WTC11 (cell line): ENCODE measurements at regions not wholly inside any gene's neighbourhood (a gene's known extent, or its start where the extent isn't known, plus 50 kb on each side); places are given as distances from the start of the nearest gene placed in this dataset.

Experiments used
- ATAC-seq: fragments of 200-7000 bp; cut with Tn5 transposase; 2 replicates; pipeline ENCODE4 v1.10.0; 2021; ENCODE audit warnings: mild to moderate bottlenecking, moderate library complexity
- CTCF ChIA-PET: fragments of 300-600 bp; sonication (Branson Sonifier 250); formaldehyde crosslinking; loops from one replicate; lab custom pipeline; 2021; ENCODE audit warnings: antibody characterized with exemption; lab: Charles Lee
- POLR2A ChIA-PET: fragments of 350-600 bp; sonication (Branson Sonifier 250); formaldehyde crosslinking; loops from one replicate; lab custom pipeline; 2021; ENCODE audit warnings: antibody characterized with exemption; lab: Charles Lee
- DNase-seq: peaks from one replicate; pipeline ENCODE4 v3.0.0; 2021; ENCODE audit warnings: low spot score
- H3K27ac Mint-ChIP-seq: 2 replicates; pipeline ENCODE4 v1.8.0; 2021; ENCODE audit warnings: mixed read lengths
- H3K27me3 Mint-ChIP-seq: 2 replicates; pipeline ENCODE4 v1.8.0; 2021; ENCODE audit warnings: low read depth, mild to moderate bottlenecking, moderate library complexity, mixed read lengths
- H3K36me3 Mint-ChIP-seq: 2 replicates; pipeline ENCODE4 v1.8.0; 2021; ENCODE audit warnings: mixed read lengths
- H3K4me1 Mint-ChIP-seq: 2 replicates; pipeline ENCODE4 v1.8.0; 2022; ENCODE audit warnings: mixed read lengths
- H3K4me3 Mint-ChIP-seq: 2 replicates; pipeline ENCODE4 v1.8.0; 2021; ENCODE audit warnings: mild to moderate bottlenecking, moderate library complexity, mixed read lengths
- H3K9me3 Mint-ChIP-seq: 2 replicates; pipeline ENCODE4 v1.8.0; 2021; ENCODE audit warnings: mixed read lengths
- ATF1 ChIP-seq: sonication (generic); formaldehyde crosslinking; IDR thresholded peaks from 2 replicates; pipeline ENCODE4 v1.8.1; 2023; ENCODE audit warnings: mild to moderate bottlenecking, moderate library complexity, missing genetic modification reagents
- EMX1 ChIP-seq: fragments of 250-450 bp; sonication (Bioruptor Pico); IDR thresholded peaks from 2 replicates; pipeline ENCODE4 v1.8.0; 2021; ENCODE audit warnings: mild to moderate bottlenecking
- FOXP1 ChIP-seq: sonication (generic); formaldehyde crosslinking; IDR thresholded peaks from 2 replicates; pipeline ENCODE4 v1.8.0; 2022; ENCODE audit warnings: missing genetic modification reagents, mild to moderate bottlenecking, moderate library complexity, borderline replicate concordance
- GRHL2 ChIP-seq: fragments of 250-450 bp; sonication (Bioruptor Pico); IDR thresholded peaks from 2 replicates; pipeline ENCODE4 v1.8.0; 2022; ENCODE audit warnings: mild to moderate bottlenecking, moderate library complexity; ENCODE audit not compliant: insufficient replicate concordance, severe bottlenecking
- GTF2I ChIP-seq: fragments of 250-450 bp; sonication (Bioruptor Pico); conservative IDR thresholded peaks from 2 replicates; pipeline ENCODE4 v1.4.0; 2021; ENCODE audit warnings: mild to moderate bottlenecking
- HMGA2 ChIP-seq: fragments of 250-450 bp; sonication (Bioruptor Pico); IDR thresholded peaks from 2 replicates; pipeline ENCODE4 v1.4.0; 2021; ENCODE audit warnings: mild to moderate bottlenecking, moderate library complexity
- MXD4 ChIP-seq: fragments of 250-450 bp; sonication (Bioruptor Pico); IDR thresholded peaks from 2 replicates; pipeline ENCODE4 v1.8.0; 2021; ENCODE audit warnings: mild to moderate bottlenecking, moderate library complexity, borderline replicate concordance
- OVOL2 ChIP-seq: fragments of 250-450 bp; sonication (Bioruptor Pico); IDR thresholded peaks from 2 replicates; pipeline ENCODE4 v1.9.0; 2021; ENCODE audit warnings: mild to moderate bottlenecking, borderline replicate concordance
- RELA ChIP-seq: sonication (generic); formaldehyde crosslinking; IDR thresholded peaks from 2 replicates; pipeline ENCODE4 v1.8.1; 2022; ENCODE audit warnings: missing genetic modification reagents, mild to moderate bottlenecking, borderline replicate concordance
- SMAD3 ChIP-seq: sonication (generic); formaldehyde crosslinking; IDR thresholded peaks from 2 replicates; pipeline ENCODE4 v1.8.0; 2022; ENCODE audit warnings: missing genetic modification reagents, mild to moderate bottlenecking, borderline replicate concordance
- ZNF317 ChIP-seq: sonication (generic); formaldehyde crosslinking; IDR thresholded peaks from 2 replicates; pipeline ENCODE4 v1.8.1; 2023; ENCODE audit warnings: low read depth, mild to moderate bottlenecking, moderate library complexity, missing genetic modification reagents, borderline replicate concordance
- ZNF671 ChIP-seq: fragments of 250-450 bp; sonication (Bioruptor Pico); IDR thresholded peaks from 2 replicates; pipeline ENCODE4 v1.8.0; 2021; ENCODE audit warnings: mild to moderate bottlenecking
- TF ChIP-seq, protein P1 (sequence below): fragments of 250-450 bp; sonication (Bioruptor Pico); conservative IDR thresholded peaks from 2 replicates; pipeline ENCODE4 v1.9.0; 2021; ENCODE audit warnings: mild to moderate bottlenecking
- TF ChIP-seq, protein P2 (sequence below): sonication (generic); formaldehyde crosslinking; IDR thresholded peaks from 2 replicates; pipeline ENCODE4 v1.8.1; 2022; ENCODE audit warnings: mild to moderate bottlenecking, moderate library complexity, missing genetic modification reagents
- TF ChIP-seq, protein P3 (sequence below): sonication (generic); formaldehyde crosslinking; IDR thresholded peaks from 2 replicates; pipeline ENCODE4 v1.8.0; 2022; ENCODE audit warnings: mild to moderate bottlenecking, missing genetic modification reagents
- TF ChIP-seq, protein P4 (sequence below): sonication (generic); formaldehyde crosslinking; IDR thresholded peaks from 2 replicates; pipeline ENCODE4 v1.8.1; 2022; ENCODE audit warnings: low read depth, missing genetic modification reagents, borderline replicate concordance
- TF ChIP-seq, protein P5 (sequence below): sonication (generic); formaldehyde crosslinking; IDR thresholded peaks from 2 replicates; pipeline ENCODE4 v1.8.1; 2022; ENCODE audit warnings: missing genetic modification reagents, borderline replicate concordance
- TF ChIP-seq, protein P6 (sequence below): sonication (generic); formaldehyde crosslinking; IDR thresholded peaks from 2 replicates; pipeline ENCODE4 v1.8.1; 2023; ENCODE audit warnings: mild to moderate bottlenecking, moderate library complexity, missing genetic modification reagents

DNA sequence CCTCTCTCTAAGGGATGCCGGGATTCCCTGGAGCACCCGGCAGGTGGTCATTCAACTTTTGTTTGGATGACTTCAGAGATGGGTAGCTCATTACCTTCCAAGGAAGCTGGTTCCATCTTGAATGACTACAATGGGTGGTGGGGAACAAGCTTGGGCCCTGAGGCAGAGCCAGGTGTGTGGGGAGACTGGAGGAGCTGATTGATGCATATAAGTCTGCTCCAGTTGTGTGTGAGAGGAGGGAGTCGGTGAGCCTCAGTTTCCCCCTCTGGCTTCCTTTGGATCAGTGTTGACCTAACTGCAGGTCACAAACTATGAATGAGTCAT lies 133.8 kb upstream of the ZBTB40 start:
- DNase-seq (no peak), ATAC-seq (no peak)
- Mint-ChIP-seq H3K36me3 (no peaks in the 10 kb centered on the region), H3K4me3 (no peak overlapping the region), H3K27me3 (peaks cover 16% of the 10 kb centered on the region), H3K4me1 (peaks cover 41% of the 10 kb centered on the region), H3K27ac (no peak overlapping the region), H3K9me3 (0 out of 2 replicates have a peak, but pooled peaks cover 3% of the 10 kb centered on the region)
- ChIA-PET POLR2A (no interaction called here), CTCF (interaction anchor here (1.3 to 2.2 kb wide), 4 partner anchors 84 to 178 kb away, joined by 4 to 10 read pairs (median 7); no protein-coding TSS in a partner anchor)
- TF ChIP-seq, protein P1, sequence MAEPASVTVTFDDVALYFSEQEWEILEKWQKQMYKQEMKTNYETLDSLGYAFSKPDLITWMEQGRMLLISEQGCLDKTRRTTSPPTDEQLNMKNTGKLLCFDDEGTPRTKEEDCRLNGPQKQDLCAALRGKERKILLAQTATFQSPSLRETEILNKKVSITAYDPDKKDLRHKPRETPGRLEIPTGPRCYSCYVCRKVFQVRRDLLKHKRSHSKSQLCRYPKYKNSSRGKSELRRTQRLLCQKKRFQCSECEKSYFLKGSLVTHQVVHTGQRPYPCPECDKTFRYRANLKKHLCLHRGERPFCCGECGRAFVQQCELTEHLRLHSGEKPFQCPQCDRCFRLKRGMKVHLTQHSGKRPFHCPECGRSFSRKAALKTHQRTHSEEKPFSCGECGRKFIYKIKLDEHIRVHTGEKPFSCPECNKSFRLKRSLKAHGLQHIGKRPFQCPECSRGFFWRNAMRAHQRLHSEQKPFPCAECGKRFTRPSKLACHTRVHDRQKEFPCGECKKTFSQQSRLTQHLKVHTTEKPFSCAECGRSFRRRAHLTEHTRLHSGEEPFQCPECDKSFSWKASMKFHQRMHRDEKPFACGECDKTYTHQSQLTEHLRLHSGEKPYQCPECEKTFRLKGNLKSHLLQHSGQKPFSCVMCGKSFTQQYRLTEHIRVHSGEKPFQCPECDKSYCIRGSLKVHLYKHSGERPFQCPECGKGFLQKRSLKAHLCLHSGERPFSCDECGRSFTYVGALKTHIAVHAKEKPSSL: no peak
- 0 out of 2 replicates have a peak, but pooled peaks have one; percentile 2 for TF ChIP-seq GTF2I

DNA sequence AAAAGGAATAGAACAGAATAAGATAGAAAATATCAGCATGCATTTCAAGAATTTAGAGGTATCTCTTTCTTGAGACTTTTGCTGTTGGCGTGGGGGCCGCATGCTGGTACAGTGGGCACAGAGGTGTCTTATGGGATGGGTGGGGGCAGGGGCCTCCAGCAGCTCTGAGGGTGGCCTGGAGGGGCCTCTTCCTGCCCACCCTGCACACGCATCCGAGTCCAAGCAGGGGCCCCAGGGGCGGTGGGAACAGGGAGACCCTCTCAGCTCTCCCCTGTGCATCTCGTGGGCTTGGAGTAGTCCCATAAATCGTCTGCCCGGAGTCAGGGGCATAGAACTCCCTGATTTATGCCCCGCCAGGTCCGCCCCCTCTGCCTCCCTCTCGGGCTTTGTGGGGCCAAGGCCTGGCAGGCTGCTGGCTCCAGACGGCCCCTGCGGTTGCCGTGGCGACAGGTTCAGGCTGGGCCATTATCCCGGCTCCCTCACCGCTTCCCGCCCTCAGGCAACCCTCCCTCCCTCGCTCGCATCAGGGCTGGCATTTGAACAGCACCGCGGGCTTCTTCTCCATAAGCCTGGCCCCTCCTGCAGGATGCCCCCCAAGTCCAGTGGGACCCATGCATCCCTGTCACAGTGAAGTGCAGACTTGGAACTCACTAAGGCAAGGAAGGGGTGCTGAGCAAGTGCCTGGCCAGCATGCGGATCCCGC lies 133.2 kb upstream of the ZBTB40 start:
- peak; percentile 79 for ATAC-seq
- no peak overlapping the region for H3K27ac Mint-ChIP-seq
- CTCF ChIA-PET: interaction anchor here (1.7 to 2.2 kb wide), 3 partner anchors 90 to 178 kb away, joined by 4 to 10 read pairs (median 7); no protein-coding TSS in a partner anchor
- H3K9me3 Mint-ChIP-seq: 0 out of 2 replicates have a peak, but pooled peaks cover 3% of the 10 kb centered on the region
- H3K4me1 Mint-ChIP-seq: peaks cover 41% of the 10 kb centered on the region
- H3K36me3 Mint-ChIP-seq: no peaks in the 10 kb centered on the region
- no peak overlapping the region for H3K4me3 Mint-ChIP-seq
- peaks cover 16% of the 10 kb centered on the region for H3K27me3 Mint-ChIP-seq
- TF ChIP-seq SMAD3 (CRISPR knock-in tag): 0 out of 2 replicates have a peak, but pooled peaks have one; percentile 14
- TF ChIP-seq, protein P2, sequence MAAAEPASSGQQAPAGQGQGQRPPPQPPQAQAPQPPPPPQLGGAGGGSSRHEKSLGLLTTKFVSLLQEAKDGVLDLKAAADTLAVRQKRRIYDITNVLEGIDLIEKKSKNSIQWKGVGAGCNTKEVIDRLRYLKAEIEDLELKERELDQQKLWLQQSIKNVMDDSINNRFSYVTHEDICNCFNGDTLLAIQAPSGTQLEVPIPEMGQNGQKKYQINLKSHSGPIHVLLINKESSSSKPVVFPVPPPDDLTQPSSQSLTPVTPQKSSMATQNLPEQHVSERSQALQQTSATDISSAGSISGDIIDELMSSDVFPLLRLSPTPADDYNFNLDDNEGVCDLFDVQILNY (CRISPR knock-in tag): peak; percentile 56; the same call in 1 of the 2 replicates
- TF ChIP-seq, protein P3, sequence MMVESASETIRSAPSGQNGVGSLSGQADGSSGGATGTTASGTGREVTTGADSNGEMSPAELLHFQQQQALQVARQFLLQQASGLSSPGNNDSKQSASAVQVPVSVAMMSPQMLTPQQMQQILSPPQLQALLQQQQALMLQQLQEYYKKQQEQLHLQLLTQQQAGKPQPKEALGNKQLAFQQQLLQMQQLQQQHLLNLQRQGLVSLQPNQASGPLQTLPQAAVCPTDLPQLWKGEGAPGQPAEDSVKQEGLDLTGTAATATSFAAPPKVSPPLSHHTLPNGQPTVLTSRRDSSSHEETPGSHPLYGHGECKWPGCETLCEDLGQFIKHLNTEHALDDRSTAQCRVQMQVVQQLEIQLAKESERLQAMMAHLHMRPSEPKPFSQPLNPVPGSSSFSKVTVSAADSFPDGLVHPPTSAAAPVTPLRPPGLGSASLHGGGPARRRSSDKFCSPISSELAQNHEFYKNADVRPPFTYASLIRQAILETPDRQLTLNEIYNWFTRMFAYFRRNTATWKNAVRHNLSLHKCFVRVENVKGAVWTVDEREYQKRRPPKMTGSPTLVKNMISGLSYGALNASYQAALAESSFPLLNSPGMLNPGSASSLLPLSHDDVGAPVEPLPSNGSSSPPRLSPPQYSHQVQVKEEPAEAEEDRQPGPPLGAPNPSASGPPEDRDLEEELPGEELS (CRISPR knock-in tag): no peak
- TF ChIP-seq, protein P4, sequence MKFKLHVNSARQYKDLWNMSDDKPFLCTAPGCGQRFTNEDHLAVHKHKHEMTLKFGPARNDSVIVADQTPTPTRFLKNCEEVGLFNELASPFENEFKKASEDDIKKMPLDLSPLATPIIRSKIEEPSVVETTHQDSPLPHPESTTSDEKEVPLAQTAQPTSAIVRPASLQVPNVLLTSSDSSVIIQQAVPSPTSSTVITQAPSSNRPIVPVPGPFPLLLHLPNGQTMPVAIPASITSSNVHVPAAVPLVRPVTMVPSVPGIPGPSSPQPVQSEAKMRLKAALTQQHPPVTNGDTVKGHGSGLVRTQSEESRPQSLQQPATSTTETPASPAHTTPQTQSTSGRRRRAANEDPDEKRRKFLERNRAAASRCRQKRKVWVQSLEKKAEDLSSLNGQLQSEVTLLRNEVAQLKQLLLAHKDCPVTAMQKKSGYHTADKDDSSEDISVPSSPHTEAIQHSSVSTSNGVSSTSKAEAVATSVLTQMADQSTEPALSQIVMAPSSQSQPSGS (CRISPR knock-in tag): no peak
- TF ChIP-seq FOXP1 (CRISPR knock-in tag): no peak
- DNase-seq: peak; percentile 76
- POLR2A ChIA-PET: no interaction called here

DNA sequence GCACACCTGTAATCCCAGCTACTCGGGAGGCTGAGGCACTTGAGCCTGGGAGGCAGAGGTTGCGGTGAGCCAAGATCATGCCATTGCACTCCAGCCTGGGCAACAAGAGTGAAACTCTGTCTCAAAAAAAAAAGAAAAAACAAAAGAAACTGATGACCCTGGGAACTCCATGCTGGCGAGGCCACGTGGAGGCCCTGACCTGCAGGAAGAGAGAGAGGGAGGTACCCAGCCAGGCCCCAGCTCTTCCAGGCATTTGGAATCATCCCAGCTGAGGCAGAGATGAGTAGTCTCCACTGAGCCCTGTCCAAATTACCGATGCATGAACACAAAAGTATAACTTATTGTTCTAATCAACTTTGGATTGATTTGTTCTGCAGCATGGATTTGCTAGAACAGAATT lies 132.0 kb upstream of the ZBTB40 start:
- DNase-seq (no peak), ATAC-seq (no peak)
- no peaks in the 10 kb centered on the region for H3K36me3 Mint-ChIP-seq
- H3K27me3 Mint-ChIP-seq: peaks cover 16% of the 10 kb centered on the region
- H3K9me3 Mint-ChIP-seq: 0 out of 2 replicates have a peak, but pooled peaks cover 3% of the 10 kb centered on the region
- H3K27ac Mint-ChIP-seq: no peak overlapping the region
- H3K4me3 Mint-ChIP-seq: no peak overlapping the region
- POLR2A ChIA-PET: no interaction called here
- peaks cover 41% of the 10 kb centered on the region for H3K4me1 Mint-ChIP-seq
- CTCF ChIA-PET: interaction anchor here (1.5 kb wide), 1 partner anchor 33 kb away, joined by 4 read pairs; no protein-coding TSS in a partner anchor
- no peak for TF ChIP-seq ZNF671 (CRISPR knock-in tag)
- TF ChIP-seq, protein P4 (CRISPR knock-in tag): no peak
- no peak for TF ChIP-seq ATF1
- TF ChIP-seq EMX1: no peak
- no peak for TF ChIP-seq GRHL2 (CRISPR knock-in tag)
- no peak for TF ChIP-seq MXD4
- TF ChIP-seq, protein P5, sequence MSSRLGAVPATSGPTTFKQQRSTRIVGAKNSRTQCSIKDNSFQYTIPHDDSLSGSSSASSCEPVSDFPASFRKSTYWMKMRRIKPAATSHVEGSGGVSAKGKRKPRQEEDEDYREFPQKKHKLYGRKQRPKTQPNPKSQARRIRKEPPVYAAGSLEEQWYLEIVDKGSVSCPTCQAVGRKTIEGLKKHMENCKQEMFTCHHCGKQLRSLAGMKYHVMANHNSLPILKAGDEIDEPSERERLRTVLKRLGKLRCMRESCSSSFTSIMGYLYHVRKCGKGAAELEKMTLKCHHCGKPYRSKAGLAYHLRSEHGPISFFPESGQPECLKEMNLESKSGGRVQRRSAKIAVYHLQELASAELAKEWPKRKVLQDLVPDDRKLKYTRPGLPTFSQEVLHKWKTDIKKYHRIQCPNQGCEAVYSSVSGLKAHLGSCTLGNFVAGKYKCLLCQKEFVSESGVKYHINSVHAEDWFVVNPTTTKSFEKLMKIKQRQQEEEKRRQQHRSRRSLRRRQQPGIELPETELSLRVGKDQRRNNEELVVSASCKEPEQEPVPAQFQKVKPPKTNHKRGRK (CRISPR knock-in tag): no peak
- no peak for TF ChIP-seq RELA (CRISPR knock-in tag)
- no peak for TF ChIP-seq OVOL2
- TF ChIP-seq HMGA2 (CRISPR knock-in tag): no peak
- TF ChIP-seq, protein P6, sequence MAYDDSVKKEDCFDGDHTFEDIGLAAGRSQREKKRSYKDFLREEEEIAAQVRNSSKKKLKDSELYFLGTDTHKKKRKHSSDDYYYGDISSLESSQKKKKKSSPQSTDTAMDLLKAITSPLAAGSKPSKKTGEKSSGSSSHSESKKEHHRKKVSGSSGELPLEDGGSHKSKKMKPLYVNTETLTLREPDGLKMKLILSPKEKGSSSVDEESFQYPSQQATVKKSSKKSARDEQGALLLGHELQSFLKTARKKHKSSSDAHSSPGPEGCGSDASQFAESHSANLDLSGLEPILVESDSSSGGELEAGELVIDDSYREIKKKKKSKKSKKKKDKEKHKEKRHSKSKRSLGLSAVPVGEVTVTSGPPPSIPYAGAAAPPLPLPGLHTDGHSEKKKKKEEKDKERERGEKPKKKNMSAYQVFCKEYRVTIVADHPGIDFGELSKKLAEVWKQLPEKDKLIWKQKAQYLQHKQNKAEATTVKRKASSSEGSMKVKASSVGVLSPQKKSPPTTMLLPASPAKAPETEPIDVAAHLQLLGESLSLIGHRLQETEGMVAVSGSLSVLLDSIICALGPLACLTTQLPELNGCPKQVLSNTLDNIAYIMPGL: no peak
- TF ChIP-seq ZNF317 (CRISPR knock-in tag): no peak
